MM.1S (cell line): ENCODE measurements at regions not wholly inside any gene's neighbourhood (a gene's known extent, or its start where the extent isn't known, plus 50 kb on each side); places are given as distances from the start of the nearest gene placed in this dataset.
"Not testable (repeated sequence)": the region's sequence is repeated elsewhere in the genome, so short reads cannot be mapped to it uniquely, and the experiment has no call there.

ENCODE experiments used
- DNase-seq: peaks from one replicate; pipeline ENCODE4 v3.0.0-alpha.2; 2015
- H2AFZ ChIP-seq: fragments of 300-600 bp; sonication (generic); 2 replicates; pipeline ENCODE4 v1.6.0; 2016; ENCODE audit warnings: antibody characterized with exemption, low read length
- H3F3A ChIP-seq: fragments of 300-600 bp; sonication (generic); 2 replicates; pipeline ENCODE4 v1.6.1; 2016; ENCODE audit warnings: mild to moderate bottlenecking, antibody characterized with exemption, low read length, moderate library complexity, mixed read lengths; ENCODE audit not compliant: insufficient read depth
- H3K27ac ChIP-seq: fragments of 300-600 bp; sonication (generic); 2 replicates; pipeline ENCODE4 v1.5.1; 2016; ENCODE audit warnings: mild to moderate bottlenecking, low read length
- H3K27me3 ChIP-seq: fragments of 300-600 bp; sonication (generic); replicated peaks from 2 replicates; pipeline ENCODE4 v1.6.0; 2016; ENCODE audit warnings: low read length; ENCODE audit not compliant: insufficient read depth
- H3K36me3 ChIP-seq: fragments of 300-600 bp; sonication (generic); replicated peaks from 2 replicates; pipeline ENCODE4 v1.6.1; 2016; ENCODE audit warnings: mild to moderate bottlenecking, low read length, mixed read lengths; ENCODE audit not compliant: insufficient read depth
- H3K4me1 ChIP-seq: fragments of 300-600 bp; sonication (generic); 2 replicates; pipeline ENCODE4 v1.6.1; 2016; ENCODE audit warnings: low read length, mixed read lengths
- H3K4me2 ChIP-seq: fragments of 300-600 bp; sonication (generic); 2 replicates; pipeline ENCODE4 v1.6.0; 2016; ENCODE audit warnings: low read depth, low read length
- H3K4me3 ChIP-seq: fragments of 300-600 bp; sonication (generic); 2 replicates; pipeline ENCODE4 v1.5.1; 2016; ENCODE audit warnings: low read length, mixed read lengths
- H3K79me2 ChIP-seq: fragments of 300-600 bp; sonication (generic); 2 replicates; pipeline ENCODE4 v1.6.1; 2016; ENCODE audit warnings: mixed run types, low read length, mixed read lengths
- H3K9ac ChIP-seq: fragments of 300-600 bp; sonication (generic); 2 replicates; pipeline ENCODE4 v1.6.1; 2016; ENCODE audit warnings: low read length, mixed read lengths
- H3K9me2 ChIP-seq: fragments of 300-600 bp; sonication (generic); replicated peaks from 2 replicates; pipeline ENCODE4 v1.6.1; 2016; ENCODE audit warnings: mild to moderate bottlenecking, low read length, mixed read lengths; ENCODE audit not compliant: insufficient read depth
- H3K9me3 ChIP-seq: fragments of 300-600 bp; sonication (generic); replicated peaks from 2 replicates; pipeline ENCODE4 v1.6.1; 2016; ENCODE audit warnings: mild to moderate bottlenecking, low read length, mixed read lengths; ENCODE audit not compliant: insufficient read depth
- H4K20me1 ChIP-seq: fragments of 300-600 bp; sonication (generic); 2 replicates; pipeline ENCODE4 v1.6.1; 2016; ENCODE audit warnings: mild to moderate bottlenecking, low read length, moderate library complexity, mixed read lengths; ENCODE audit not compliant: insufficient read depth
- CTCF ChIP-seq: fragments of 300-600 bp; sonication (generic); IDR thresholded peaks from 2 replicates; pipeline ENCODE4 v1.5.1; 2016; ENCODE audit warnings: antibody characterized with exemption, low read length, mixed read lengths
- EZH2 ChIP-seq: fragments of 300-600 bp; sonication (generic); optimal IDR thresholded peaks from 2 replicates; pipeline ENCODE3; 2017; ENCODE audit warnings: low read depth, mild to moderate bottlenecking, antibody characterized with exemption, low read length, mixed read lengths
- EZH2phosphoT487 ChIP-seq: fragments of 300-600 bp; sonication (generic); IDR thresholded peaks from 2 replicates; pipeline ENCODE4 v1.6.1; 2018; ENCODE audit warnings: antibody characterized with exemption, low read length

- TF ChIP-seq EZH2 (no peak), CTCF (no peak), EZH2phosphoT487 (no peak)
- Histone ChIP-seq H3K4me1 (no peaks in the 10 kb centered on the region), H3K27me3 (no peaks in the 10 kb centered on the region), H3K79me2 (no peaks in the 10 kb centered on the region), H3K4me3 (no peak overlapping the region), H4K20me1 (no peaks in the 10 kb centered on the region), H3K4me2 (no peak overlapping the region), H2AFZ (no peak overlapping the region), H3K9me3 (no peaks in the 10 kb centered on the region), H3K9me2 (no peaks in the 10 kb centered on the region), H3F3A (no peaks in the 10 kb centered on the region), H3K27ac (no peak overlapping the region), H3K36me3 (no peaks in the 10 kb centered on the region), H3K9ac (no peak overlapping the region)
- no peak for DNase-seq
Measured at GRCh38 chr4:26252349-26253025, 68.3 kb upstream of the RBPJ start.

DNA sequence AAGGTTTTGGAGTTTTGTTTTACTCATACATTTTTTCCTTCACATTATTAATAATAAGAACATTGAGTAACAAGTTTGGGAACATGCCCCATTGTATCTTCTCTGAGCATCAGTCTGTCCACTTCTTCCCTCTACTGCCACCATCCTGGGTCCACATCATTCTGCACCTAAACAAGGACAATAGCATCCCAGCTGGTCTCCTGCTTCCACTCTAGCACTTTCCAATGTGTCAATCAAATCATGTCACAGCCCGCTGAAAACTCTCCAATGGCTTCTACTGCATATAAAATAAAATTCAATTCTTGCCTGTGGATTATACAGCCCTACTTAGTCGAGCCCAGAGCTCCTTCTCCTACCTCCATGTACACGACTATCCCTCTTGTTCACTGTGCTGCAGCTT is 66.8 kb upstream of the RBPJ start:
- no peak overlapping the region for H2AFZ ChIP-seq
- no peak overlapping the region for H3K9ac ChIP-seq
- H3K4me2 ChIP-seq, result no peak overlapping the region
- no peaks in the 10 kb centered on the region for H3K79me2 ChIP-seq
- no peaks in the 10 kb centered on the region for H4K20me1 ChIP-seq
- no peaks in the 10 kb centered on the region for H3K9me2 ChIP-seq
- no peak overlapping the region for H3K4me3 ChIP-seq
- no peaks in the 10 kb centered on the region for H3F3A ChIP-seq
- TF ChIP-seq EZH2 (no peak), EZH2phosphoT487 (no peak), CTCF (no peak)
- no peaks in the 10 kb centered on the region for H3K4me1 ChIP-seq
- no peaks in the 10 kb centered on the region for H3K36me3 ChIP-seq
- DNase-seq, result no peak
- H3K27ac ChIP-seq, result no peak overlapping the region
- H3K9me3 ChIP-seq, result no peaks in the 10 kb centered on the region
- no peaks in the 10 kb centered on the region for H3K27me3 ChIP-seq

GRCh38 chr4:26255989-26256388 is 64.8 kb upstream of the RBPJ start:
- Histone ChIP-seq H4K20me1 (no peaks in the 10 kb centered on the region), H2AFZ (no peak overlapping the region), H3K36me3 (no peaks in the 10 kb centered on the region), H3K9ac (no peak overlapping the region), H3K9me3 (no peaks in the 10 kb centered on the region), H3F3A (no peaks in the 10 kb centered on the region), H3K4me3 (no peak overlapping the region), H3K4me2 (no peak overlapping the region), H3K27ac (no peak overlapping the region), H3K4me1 (no peaks in the 10 kb centered on the region), H3K27me3 (no peaks in the 10 kb centered on the region), H3K9me2 (no peaks in the 10 kb centered on the region), H3K79me2 (no peaks in the 10 kb centered on the region)
- no peak for TF ChIP-seq CTCF
- TF ChIP-seq EZH2phosphoT487, result no peak
- no peak for TF ChIP-seq EZH2
- no peak for DNase-seq

- DNase-seq, H3K9me3 ChIP-seq, H3F3A ChIP-seq, H3K36me3 ChIP-seq, H3K4me2 ChIP-seq, H3K27ac ChIP-seq, H3K4me3 ChIP-seq, H2AFZ ChIP-seq, H3K9me2 ChIP-seq, H3K4me1 ChIP-seq, H4K20me1 ChIP-seq, H3K79me2 ChIP-seq, H3K27me3 ChIP-seq, H3K9ac ChIP-seq: not testable (repeated sequence)
Measured at GRCh38 chr4:26257444-26257843, 63.4 kb upstream of the RBPJ start.
